ENCODE measurements at regions not wholly inside any gene's neighbourhood (a gene's known extent, or its start where the extent isn't known, plus 50 kb on each side); places are given as distances from the start of the nearest gene placed in this dataset.

DNA sequence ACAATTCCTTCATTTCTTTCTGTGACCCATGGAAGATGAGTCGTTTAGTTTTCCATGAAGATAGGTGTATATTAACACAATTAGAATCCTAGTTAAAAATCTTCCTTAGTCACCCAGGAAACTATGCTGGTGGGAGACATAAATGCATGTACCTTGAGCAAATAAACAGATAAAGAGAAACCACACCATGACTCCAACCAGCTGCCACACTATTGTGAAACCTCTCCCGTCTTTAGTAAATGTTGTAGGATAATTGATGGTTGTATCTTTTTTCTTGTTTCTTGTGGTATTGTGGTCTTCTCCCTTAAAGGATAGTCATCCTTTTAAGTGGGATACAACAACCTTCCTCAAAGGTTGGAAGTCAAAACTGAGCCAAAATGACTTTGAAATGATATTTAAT, 103.8 kb upstream of the LEF1 start:
- no peak for DNase-seq (ENCODE audit: low spot score)

GRCh38 chr4:108272046-108272445, 103.3 kb upstream of the LEF1 start:
- no peak for DNase-seq (ENCODE audit: low spot score)

DNA sequence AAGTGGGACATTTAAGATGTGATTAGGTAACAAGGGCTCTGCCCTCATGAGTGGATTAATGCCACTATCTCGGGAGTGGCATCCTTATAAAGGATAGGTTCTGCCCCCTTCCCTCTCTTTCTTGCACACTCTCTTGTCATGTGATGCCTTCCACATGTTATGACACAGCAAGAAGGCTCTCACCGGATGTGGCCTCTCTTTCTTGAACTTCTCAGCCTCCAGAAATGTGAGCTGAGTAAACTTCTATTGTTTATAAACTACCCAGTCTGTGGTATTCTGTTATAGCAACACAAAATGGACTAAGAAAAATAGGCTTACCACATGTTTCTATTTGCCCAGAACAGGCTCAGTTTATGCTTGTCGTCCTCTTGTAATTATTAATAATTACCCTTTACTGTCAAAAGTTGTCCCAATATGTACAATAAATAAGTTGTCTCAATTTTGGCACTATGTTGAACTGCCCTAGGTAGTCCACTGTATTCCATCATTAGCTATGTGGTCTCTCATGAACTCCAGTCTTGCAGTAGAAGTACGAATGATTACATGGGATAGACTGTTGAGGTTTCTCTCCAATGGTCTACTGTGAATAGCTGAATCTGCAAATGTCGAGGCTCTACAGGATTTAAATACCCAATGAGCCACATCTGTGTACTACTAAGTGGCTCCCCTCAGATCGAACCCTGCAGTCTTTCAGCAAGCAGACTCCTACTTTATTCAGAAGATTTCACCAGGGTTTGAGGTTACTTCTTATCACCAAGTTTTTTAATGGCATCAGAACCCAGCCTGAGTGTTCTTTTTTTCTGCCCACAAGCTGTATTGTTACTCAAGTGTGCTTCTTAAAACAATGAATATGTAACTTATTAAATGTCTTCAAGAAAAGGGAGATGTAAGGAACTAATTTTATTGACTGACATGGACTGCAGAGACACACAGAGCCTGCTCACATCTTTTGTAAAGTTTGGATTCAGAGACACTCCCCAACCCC, 102.0 kb upstream of the LEF1 start:
- DNase-seq (ENCODE audit: low spot score), result no peak

DNA sequence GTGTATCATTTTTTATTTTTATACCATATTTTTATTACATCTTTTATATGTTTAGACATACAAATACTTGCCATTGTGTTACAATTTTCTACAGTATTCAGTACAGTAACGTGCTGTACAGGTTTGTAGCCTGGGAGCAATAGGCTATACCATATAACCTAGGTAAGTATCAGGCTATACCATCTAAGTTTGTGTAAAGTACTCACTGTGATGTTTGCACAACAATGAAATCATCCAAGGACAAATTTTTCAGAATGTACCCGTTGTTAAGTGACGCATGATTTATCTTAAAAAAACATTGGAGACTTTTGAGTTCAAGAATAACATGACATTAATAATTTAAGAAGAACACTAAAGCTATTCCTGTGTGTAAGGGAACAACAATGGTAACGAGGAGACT, 96.0 kb upstream of the LEF1 start:
- no peak for DNase-seq (ENCODE audit: low spot score)

DNA sequence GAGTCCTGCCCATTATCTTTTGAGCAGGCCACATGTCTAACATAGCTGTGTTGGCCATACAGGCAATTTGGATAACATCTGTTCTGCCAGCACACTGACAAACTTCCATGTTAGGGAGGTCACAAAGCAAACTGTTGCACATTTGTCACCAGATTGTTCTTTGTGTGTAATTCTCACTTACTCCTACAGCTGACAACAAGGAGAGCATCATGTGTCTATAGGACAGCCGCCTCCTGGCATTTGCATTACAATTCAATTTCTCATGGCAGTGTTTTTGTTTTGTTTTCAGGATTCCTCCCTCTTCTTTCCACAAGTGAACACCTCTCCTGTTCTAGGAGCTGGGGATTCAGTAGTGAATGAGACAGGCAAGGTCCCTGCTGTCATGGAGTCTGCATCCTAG, 94.3 kb upstream of the LEF1 start:
- DNase-seq (ENCODE audit: low spot score), result no peak

- DNase-seq (ENCODE audit: low spot score), result no peak
Measured at GRCh38 chr4:108261026-108261425, 92.3 kb upstream of the LEF1 start.

DNA sequence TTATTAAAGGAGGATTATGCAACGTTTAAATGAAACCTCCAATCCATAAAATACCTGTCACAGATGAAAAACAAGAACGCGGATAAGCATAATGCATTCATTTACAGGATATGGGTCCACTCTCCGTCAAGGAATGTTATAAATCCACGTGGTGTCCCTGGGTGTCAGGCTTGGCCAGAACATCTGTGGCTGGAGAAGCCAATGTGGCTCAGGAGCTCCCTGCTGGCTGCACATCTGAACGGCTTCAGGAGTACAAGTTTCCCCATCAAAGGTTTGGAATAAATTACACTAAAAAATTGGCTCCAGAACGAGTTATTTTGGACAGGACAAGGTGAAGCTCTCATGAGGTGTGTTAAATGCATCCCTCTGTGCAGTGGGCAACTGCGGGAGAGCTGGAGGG, 87.8 kb upstream of the LEF1 start:
- no peak for DNase-seq (ENCODE audit: low spot score)

DNA sequence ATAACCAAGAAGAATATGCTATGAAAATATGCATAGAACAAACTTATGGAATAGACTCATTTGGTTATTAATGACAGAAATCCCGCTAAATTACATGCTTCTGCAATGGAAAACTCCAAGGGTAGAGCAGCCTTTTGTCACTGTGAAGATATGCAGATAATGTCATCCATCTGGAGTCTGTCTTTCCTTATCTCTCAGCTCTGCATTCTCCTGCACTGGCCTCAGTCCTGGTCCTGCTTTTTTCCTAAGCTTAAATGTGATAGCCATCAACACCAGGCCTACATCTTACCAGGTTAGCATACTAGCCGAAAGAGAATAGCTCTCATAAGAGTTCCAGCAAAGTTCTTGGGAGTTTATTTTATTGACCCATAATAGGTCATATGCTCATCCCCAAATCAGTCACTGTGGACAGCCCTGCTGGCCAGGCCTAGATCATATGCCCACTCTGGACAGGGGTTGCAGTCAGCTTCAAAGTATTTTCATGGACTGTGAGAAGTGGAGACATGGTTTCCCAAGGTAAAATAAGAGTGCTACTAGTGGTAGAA, 86.5 kb upstream of the LEF1 start:
- no peak for DNase-seq (ENCODE audit: low spot score)

GRCh38 chr4:108249397-108249796, 80.7 kb upstream of the LEF1 start:
- no peak for DNase-seq (ENCODE audit: low spot score)

DNA sequence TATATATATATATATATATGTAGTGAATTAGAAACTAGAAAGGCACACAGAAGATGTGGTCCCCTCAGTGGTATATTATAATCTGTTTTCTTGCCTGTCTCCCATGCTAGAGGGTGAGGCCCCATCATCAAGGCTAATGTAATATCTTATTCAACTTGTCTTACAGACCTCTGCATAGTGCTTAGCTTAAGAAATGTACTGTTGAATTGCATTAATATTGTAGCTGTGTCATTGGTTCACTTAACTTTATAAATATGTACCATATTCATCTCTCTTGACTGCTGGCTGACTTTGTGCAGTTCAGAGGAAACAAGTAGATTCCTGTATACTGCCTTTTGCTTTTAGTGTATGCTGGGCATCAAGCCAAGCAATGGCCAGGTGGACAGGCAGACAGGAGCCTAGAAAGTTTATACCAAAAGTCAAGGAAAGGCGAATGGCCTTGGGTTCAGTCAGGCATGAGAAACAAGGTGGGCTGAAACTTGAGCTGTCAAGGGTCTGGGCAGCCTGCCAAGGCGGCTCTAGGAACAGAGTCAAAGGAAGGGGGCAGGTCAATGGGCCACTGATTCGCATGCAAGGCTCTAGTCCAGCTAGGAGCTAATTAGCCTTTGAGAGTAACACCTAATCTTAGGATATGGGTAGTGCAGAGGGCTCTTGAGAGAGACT, 78.8 kb upstream of the LEF1 start:
- no peak for DNase-seq (ENCODE audit: low spot score)

DNA sequence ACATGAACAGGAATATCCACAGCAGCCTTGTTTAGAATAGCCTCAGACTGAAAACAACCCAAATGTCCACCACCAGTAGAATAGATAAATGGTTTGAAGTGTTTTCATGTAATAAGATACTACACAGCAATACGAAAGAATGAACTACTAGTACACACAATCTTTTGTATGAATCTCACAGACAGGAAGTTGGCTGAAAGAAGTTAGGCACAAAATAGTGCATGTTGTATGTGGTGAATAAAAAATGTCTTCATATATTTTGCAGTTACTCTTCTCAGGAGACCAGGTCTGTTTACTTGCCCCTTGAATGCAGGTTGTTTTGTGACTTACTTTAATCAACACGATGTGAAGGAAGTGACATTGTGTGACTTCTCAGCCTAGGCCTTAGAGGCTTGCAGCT, 75.9 kb upstream of the LEF1 start:
- no peak for DNase-seq (ENCODE audit: low spot score)

DNA sequence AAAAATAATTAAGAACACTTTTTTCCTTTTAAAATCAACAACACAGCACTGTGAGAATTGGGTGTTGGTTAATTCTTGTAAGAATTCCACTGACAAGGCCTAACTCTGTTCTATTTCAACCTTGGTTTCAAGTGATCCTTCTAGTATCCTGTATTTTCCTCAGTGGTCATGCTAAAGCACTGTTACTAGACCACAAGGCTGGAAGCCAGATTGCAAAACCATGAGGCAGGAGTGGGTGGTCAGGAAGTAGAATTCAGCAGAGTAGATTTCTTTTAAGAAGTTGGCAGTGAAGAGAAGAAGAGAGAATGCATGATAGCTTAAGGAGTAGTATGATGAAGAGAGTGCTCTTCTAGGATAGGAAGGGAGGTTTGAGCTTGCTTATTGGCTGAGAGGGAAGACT, 71.6 kb upstream of the LEF1 start:
- DNase-seq (ENCODE audit: low spot score), result no peak

GRCh38 chr4:108237693-108238092, 69.0 kb upstream of the LEF1 start:
- DNase-seq (ENCODE audit: low spot score), result no peak

GRCh38 chr4:108236264-108236663, 67.5 kb upstream of the LEF1 start:
- DNase-seq (ENCODE audit: low spot score), result no peak

DNA sequence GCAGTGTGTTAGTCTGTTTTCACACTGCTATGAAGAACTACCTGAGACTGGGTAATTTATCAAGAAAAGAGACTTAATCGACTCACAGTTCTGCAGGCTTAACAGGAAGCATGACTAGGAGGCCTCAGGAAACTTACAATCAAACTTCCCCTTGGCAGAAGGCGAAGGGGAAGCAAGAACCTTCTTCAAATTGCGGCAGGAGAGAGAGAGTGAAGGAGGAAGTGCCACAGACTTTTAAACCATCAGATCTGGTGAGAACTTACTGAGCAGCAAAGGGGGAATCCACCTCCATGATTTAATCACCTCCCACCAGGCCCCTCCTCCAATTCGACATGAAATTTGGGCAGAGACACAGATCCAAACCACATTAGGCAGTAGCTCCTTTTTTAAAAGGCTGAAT, 59.2 kb upstream of the LEF1 start:
- DNase-seq (ENCODE audit: low spot score), result no peak

- no peak for DNase-seq (ENCODE audit: low spot score)
Measured at GRCh38 chr4:108224611-108225053, 55.9 kb upstream of the LEF1 start.

DNA sequence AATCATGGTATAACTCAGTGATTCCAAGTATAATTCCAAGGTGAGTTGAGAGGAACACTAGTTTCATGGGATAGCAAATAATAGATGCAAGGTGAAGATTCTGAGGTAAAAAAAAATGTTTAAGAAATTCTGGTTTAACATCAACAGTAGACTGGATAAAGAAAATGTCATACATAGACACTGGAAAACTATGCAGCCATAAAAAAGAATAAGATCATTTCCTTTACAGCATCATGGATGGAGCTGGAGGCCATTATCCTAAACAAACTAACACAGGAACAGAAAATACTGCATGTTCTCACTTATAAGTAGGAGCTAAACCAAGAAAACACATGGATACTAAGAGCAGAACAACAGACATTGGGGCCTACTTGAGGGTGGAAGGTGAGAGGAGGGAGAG, 54.6 kb upstream of the LEF1 start:
- no peak for DNase-seq (ENCODE audit: low spot score)

GRCh38 chr4:108219998-108220397, 51.3 kb upstream of the LEF1 start:
- DNase-seq (ENCODE audit: low spot score), result no peak

Measured in ecto neural progenitor cell (in vitro differentiated cells).